Panc1 (cell line): ENCODE measurements at regions not wholly inside any gene's neighbourhood (a gene's known extent, or its start where the extent isn't known, plus 50 kb on each side); places are given as distances from the start of the nearest gene placed in this dataset.
A peak's percentile ranks its signal among the peaks of the same experiment; 100 is the strongest.
"Not testable (repeated sequence)": the region's sequence is repeated elsewhere in the genome, so short reads cannot be mapped to it uniquely, and the experiment has no call there.

ENCODE experiments used
- ATAC-seq: fragments of 200-7000 bp; cut with Tn5 transposase; 2 replicates; pipeline ENCODE4 v1.9.1; 2020; ENCODE audit warnings: mild to moderate bottlenecking, moderate library complexity
- BruUV-seq: library from RNA; stranded (reverse); fragments of 400-500 nt; replicated peaks from 2 replicates; lab custom pipeline; 2021; lab: Mats Ljungman, UMichigan
- CTCF ChIA-PET: fragments of 300-600 bp; sonication (Branson Sonifier 250); formaldehyde crosslinking; loops from one replicate; lab custom pipeline; 2022; ENCODE audit warnings: antibody characterized with exemption; lab: Charles Lee
- POLR2A ChIA-PET: fragments of 300-600 bp; sonication (Branson Sonifier 250); formaldehyde crosslinking; loops from one replicate; lab custom pipeline; 2022; ENCODE audit warnings: antibody characterized with exemption; lab: Charles Lee
- DNase-seq: peaks from one replicate; pipeline ENCODE4 v3.0.0-alpha.2; 2010; ENCODE audit warnings: low read depth, low spot score
- H3K27ac ChIP-seq: 2 replicates; pipeline ENCODE4 v1.5.1; 2011; ENCODE audit warnings: mild to moderate bottlenecking, low read length, inconsistent platforms
- H3K27me3 ChIP-seq: fragments of 200-500 bp; sonication (Bioruptor generic); 2 replicates; pipeline ENCODE4 v1.6.0; 2014; ENCODE audit warnings: low read length, inconsistent platforms; ENCODE audit not compliant: control insufficient read depth, insufficient read depth
- H3K36me3 ChIP-seq: fragments of 200-500 bp; sonication (Bioruptor generic); 2 replicates; pipeline ENCODE4 v1.5.1; 2014; ENCODE audit warnings: inconsistent platforms, mild to moderate bottlenecking, low read length, moderate library complexity; ENCODE audit not compliant: control insufficient read depth, insufficient read depth
- H3K4me1 ChIP-seq: 2 replicates; pipeline ENCODE4 v1.5.1; 2011; ENCODE audit warnings: inconsistent platforms, mild to moderate bottlenecking, low read length, moderate library complexity; ENCODE audit not compliant: control insufficient read depth, insufficient read depth
- H3K4me3 ChIP-seq, 2 experiments: 2 replicates each; pipeline ENCODE4 v1.5.1; 2011 to 2012; ENCODE audit warnings: low read depth in 2 of 2, low read length in 2 of 2, mild to moderate bottlenecking in 2 of 2, inconsistent platforms in 1 of 2, moderate library complexity in 1 of 2
- H3K9me3 ChIP-seq: fragments of 200-500 bp; sonication (Bioruptor generic); 2 replicates; pipeline ENCODE4 v1.5.1; 2014; ENCODE audit warnings: low read depth, mild to moderate bottlenecking, inconsistent platforms, low read length, moderate library complexity; ENCODE audit not compliant: control insufficient read depth, insufficient read depth
- in situ Hi-C: cut with HindIII; loops from 2 replicates; pipeline ENCODE4 v1.10.0; 2016; ENCODE audit warnings: low sequenced_read_pairs, low pct_unique_long_range_greater_than_20kb
- intact Hi-C: fragments of 100-400 bp; cut with micrococcal nuclease; formaldehyde crosslinking; loops from one replicate; pipeline ENCODE4 v1.10.0; 2022; ENCODE audit not compliant: unreplicated experiment

DNA sequence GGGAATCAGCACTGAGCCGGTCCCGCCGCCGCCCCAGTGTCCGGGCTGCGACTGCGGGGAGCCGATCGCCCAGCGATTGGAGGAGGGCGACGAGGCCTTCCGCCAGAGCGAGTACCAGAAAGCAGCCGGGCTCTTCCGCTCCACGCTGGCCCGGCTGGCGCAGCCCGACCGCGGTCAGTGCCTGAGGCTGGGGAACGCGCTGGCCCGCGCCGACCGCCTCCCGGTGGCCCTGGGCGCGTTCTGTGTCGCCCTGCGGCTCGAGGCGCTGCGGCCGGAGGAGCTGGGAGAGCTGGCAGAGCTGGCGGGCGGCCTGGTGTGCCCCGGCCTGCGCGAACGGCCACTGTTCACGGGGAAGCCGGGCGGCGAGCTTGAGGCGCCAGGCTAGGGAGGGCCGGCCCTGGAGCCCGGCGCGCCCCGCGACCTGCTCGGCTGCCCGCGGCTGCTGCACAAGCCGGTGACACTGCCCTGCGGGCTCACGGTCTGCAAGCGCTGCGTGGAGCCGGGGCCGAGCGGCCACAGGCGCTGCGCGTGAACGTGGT is 95.3 kb downstream of the POTED start:
- DNase-seq, POLR2A ChIA-PET, BruUV-seq, CTCF ChIA-PET, in situ Hi-C loops, H3K4me1 ChIP-seq, H3K36me3 ChIP-seq, H3K4me3 ChIP-seq, H3K9me3 ChIP-seq, intact Hi-C loops, H3K27ac ChIP-seq, H3K27me3 ChIP-seq: not testable (repeated sequence)
- ATAC-seq = peak; percentile 75
